B cell (primary cell): ENCODE measurements at regions not wholly inside any gene's neighbourhood (a gene's known extent, or its start where the extent isn't known, plus 50 kb on each side); places are given as distances from the start of the nearest gene placed in this dataset.

Source experiments
- ATAC-seq: fragments of 200-7000 bp; cut with Tn5 transposase; one replicate; pipeline ENCODE4 v1.10.0; 2021; ENCODE audit warnings: low read depth, mild to moderate bottlenecking, moderate number of reproducible peaks, moderate library complexity
- CTCF ChIA-PET: fragments of 350-600 bp; sonication (Branson Sonifier 250); formaldehyde crosslinking; loops from one replicate; lab custom pipeline; 2021; ENCODE audit warnings: antibody characterized with exemption, inconsistent platforms; lab: Charles Lee
- POLR2A ChIA-PET: fragments of 350-600 bp; sonication (Branson Sonifier 250); formaldehyde crosslinking; loops from one replicate; lab custom pipeline; 2021; ENCODE audit warnings: antibody characterized with exemption; lab: Charles Lee
- DNase-seq: peaks from one replicate; pipeline ENCODE4 v3.0.0; 2013
- H2AFZ ChIP-seq: 2 replicates; pipeline ENCODE4 v1.6.1; 2012; ENCODE audit warnings: mild to moderate bottlenecking, low read depth, low read length; ENCODE audit not compliant: insufficient read depth, poor library complexity, severe bottlenecking
- H3K27ac ChIP-seq, 2 donors: 1 replicate in 1 of 2; 2 replicates in 1 of 2; pipeline ENCODE4 v1.5.1; 2012 to 2013; ENCODE audit warnings: low read length in 2 of 2, mild to moderate bottlenecking in 2 of 2, moderate library complexity in 1 of 2
- H3K27me3 ChIP-seq, 4 experiments: fragments of 200-600 bp in 1 of 4; sonication (generic) in 1 of 4; replicated peaks in 1 of 4; 1 replicate in 2 of 4; 2 replicates in 2 of 4; pipeline versions ENCODE4 v1.6.1 to v1.7.0; 2013 to 2016; ENCODE audit warnings: low read length in 3 of 4, mild to moderate bottlenecking in 2 of 4, mixed read lengths in 1 of 4, moderate library complexity in 1 of 4; ENCODE audit not compliant: insufficient read depth in 4 of 4, control insufficient read depth in 3 of 4; ENCODE audit errors: control extremely low read depth in 1 of 4
- H3K36me3 ChIP-seq, 2 experiments: replicated peaks in 1 of 2; 1 replicate in 1 of 2; 2 replicates in 1 of 2; pipeline versions ENCODE4 v1.6.1 to v1.7.1; 2013; ENCODE audit warnings: low read length in 1 of 2; ENCODE audit not compliant: insufficient read depth in 2 of 2, control insufficient read depth in 1 of 2; ENCODE audit errors: control extremely low read depth in 1 of 2, extremely low read depth in 1 of 2
- H3K4me1 ChIP-seq, 2 donors: fragments of 200-600 bp in 1 of 2; sonication (generic) in 1 of 2; 1 replicate in 1 of 2; 2 replicates in 1 of 2; pipeline versions ENCODE4 v1.5.1 to v1.6.1; 2013 to 2017; ENCODE audit warnings: low read length in 2 of 2; ENCODE audit not compliant: control insufficient read depth in 2 of 2, insufficient read depth in 2 of 2
- H3K4me2 ChIP-seq: replicated peaks from 2 replicates; pipeline ENCODE3; 2012; ENCODE audit warnings: mild to moderate bottlenecking, low read depth, low read length; ENCODE audit not compliant: poor library complexity, severe bottlenecking
- H3K4me3 ChIP-seq, 5 experiments: fragments of 200-600 bp in 1 of 5; sonication (generic) in 1 of 5; 1 replicate in 3 of 5; 2 replicates in 2 of 5; pipeline versions ENCODE4 v1.5.1 to v1.7.0; 2011 to 2016; ENCODE audit warnings: low read length in 4 of 5, mild to moderate bottlenecking in 4 of 5, low read depth in 2 of 5, control low read depth in 1 of 5, moderate library complexity in 1 of 5; ENCODE audit not compliant: insufficient read depth in 1 of 5; ENCODE audit errors: control extremely low read depth in 1 of 5, extremely low read depth in 1 of 5
- H3K79me2 ChIP-seq: fragments of 200-600 bp; sonication (generic); one replicate; pipeline ENCODE4 v1.6.0; 2016; ENCODE audit warnings: low read length; ENCODE audit not compliant: control insufficient read depth, insufficient read depth
- H3K9ac ChIP-seq: fragments of 200-600 bp; sonication (generic); 2 replicates; pipeline ENCODE4 v1.6.1; 2017; ENCODE audit warnings: mild to moderate bottlenecking, low read length, moderate library complexity
- H3K9me3 ChIP-seq, 3 donors: one replicate each; pipeline versions ENCODE4 v1.6.1 to v1.7.1; 2013; ENCODE audit warnings: low read length in 2 of 3; ENCODE audit not compliant: control insufficient read depth in 2 of 3, insufficient read depth in 1 of 3; ENCODE audit errors: control extremely low read depth in 1 of 3
- H4K20me1 ChIP-seq: 2 replicates; pipeline ENCODE4 v1.6.0; 2012; ENCODE audit warnings: mild to moderate bottlenecking, low read length; ENCODE audit not compliant: insufficient read depth, control insufficient read depth, poor library complexity, severe bottlenecking
- H3K27ac Mint-ChIP-seq: one replicate; pipeline ENCODE4 v1.8.0; 2021; ENCODE audit warnings: mixed read lengths
- H3K27me3 Mint-ChIP-seq: one replicate; pipeline ENCODE4 v1.8.0; 2021; ENCODE audit warnings: mixed read lengths
- H3K4me1 Mint-ChIP-seq: one replicate; pipeline ENCODE4 v1.8.0; 2021; ENCODE audit warnings: mixed read lengths
- H3K4me3 Mint-ChIP-seq: one replicate; pipeline ENCODE4 v1.8.0; 2021; ENCODE audit warnings: mixed read lengths
- H3K9me3 Mint-ChIP-seq: one replicate; pipeline ENCODE4 v1.8.0; 2022; ENCODE audit warnings: mixed read lengths; ENCODE audit not compliant: insufficient read depth
- CTCF ChIP-seq: fragments of 200-600 bp; IDR thresholded peaks from one replicate; pipeline ENCODE4 v1.8.0; 2022; ENCODE audit warnings: antibody characterized with exemption, mild to moderate bottlenecking
- EZH2 ChIP-seq: IDR thresholded peaks from 2 replicates; pipeline ENCODE4 v1.6.1; 2012; ENCODE audit warnings: borderline replicate concordance, low read depth, mild to moderate bottlenecking, moderate library complexity, low read length; ENCODE audit not compliant: insufficient read depth, poor library complexity, severe bottlenecking
- WGBS: methylation state at CpG from one replicate; pipeline ENCODE4 v1.1.5; 2013; ENCODE audit warnings: missing lambda C conversion rate; ENCODE audit not compliant: insufficient coverage; 5-methylcytosine and 5-hydroxymethylcytosine counted together
- intact Hi-C: fragments of 100-400 bp; cut with micrococcal nuclease; formaldehyde crosslinking; loops from one replicate; pipeline ENCODE4 v1.10.0; 2022

GRCh38 chr2:104432991-104433390 is 420.9 kb upstream of the POU3F3 start:
- intact Hi-C loops: no loop called here
- WGBS: 100% methylated on average over 1 of the region's 2 CpGs

GRCh38 chr2:104433657-104434056 is 420.3 kb upstream of the POU3F3 start:
- Histone ChIP-seq H4K20me1 (no peaks in the 10 kb centered on the region), H3K36me3 (no peaks in the 10 kb centered on the region), H3K4me2 (no peak overlapping the region), H3K4me3 (no peak overlapping the region), H3K9me3 (no peaks in the 10 kb centered on the region), H3K9ac (no peak overlapping the region), H3K4me1 (peaks cover 0 to 4% of the 10 kb centered on the region in 2 donors), H3K79me2 (no peaks in the 10 kb centered on the region), H3K27me3 (peaks cover 0 to 7% (median 4%) of the 10 kb centered on the region in 4 experiments), H3K27ac (no peak overlapping the region), H2AFZ (no peak overlapping the region)
- Mint-ChIP-seq H3K27ac (no peak overlapping the region), H3K4me1 (peaks cover 14% of the 10 kb centered on the region), H3K27me3 (peaks cover 43% of the 10 kb centered on the region), H3K9me3 (no peaks in the 10 kb centered on the region), H3K4me3 (no peak overlapping the region)
- intact Hi-C loops: no loop called here
- WGBS: no CpG with 5 or more reads among the region's 3 CpGs
- ATAC-seq (no peak), DNase-seq (no peak)
- ChIA-PET POLR2A (no interaction called here), CTCF (no interaction called here)
- no peak for TF ChIP-seq EZH2

More at GRCh38 chr2:104432991-104433390, 420.9 kb upstream of the POU3F3 start:
- H3K4me3 Mint-ChIP-seq: no peak overlapping the region
- ChIA-PET CTCF (no interaction called here), POLR2A (no interaction called here)
- Histone ChIP-seq H3K9ac (no peak overlapping the region), H3K27ac (no peak overlapping the region), H3K36me3 (no peaks in the 10 kb centered on the region), H3K9me3 (no peaks in the 10 kb centered on the region), H4K20me1 (no peaks in the 10 kb centered on the region), H3K27me3 (peaks cover 0 to 7% (median 4%) of the 10 kb centered on the region in 4 experiments), H3K4me1 (peaks cover 0 to 4% of the 10 kb centered on the region in 2 donors), H3K4me2 (no peak overlapping the region), H3K79me2 (no peaks in the 10 kb centered on the region), H3K4me3 (no peak overlapping the region), H2AFZ (no peak overlapping the region)
- no peak overlapping the region for H3K27ac Mint-ChIP-seq
- peaks cover 14% of the 10 kb centered on the region for H3K4me1 Mint-ChIP-seq
- TF ChIP-seq EZH2: no peak
- TF ChIP-seq CTCF: no peak
- ATAC-seq (no peak), DNase-seq (no peak)
- H3K27me3 Mint-ChIP-seq: peaks cover 43% of the 10 kb centered on the region
- H3K9me3 Mint-ChIP-seq: no peaks in the 10 kb centered on the region
